TTC549 (cell line): ENCODE measurements at regions not wholly inside any gene's neighbourhood (a gene's known extent, or its start where the extent isn't known, plus 50 kb on each side); places are given as distances from the start of the nearest gene placed in this dataset.
"Not testable (repeated sequence)": the region's sequence is repeated elsewhere in the genome, so short reads cannot be mapped to it uniquely, and the experiment has no call there.

Experiments
- FAIRE-seq: peaks from 2 replicates; lab custom pipeline; 2012; peaks lifted over from hg19 to GRCh38; lab: Jason Lieb, UNC

DNA sequence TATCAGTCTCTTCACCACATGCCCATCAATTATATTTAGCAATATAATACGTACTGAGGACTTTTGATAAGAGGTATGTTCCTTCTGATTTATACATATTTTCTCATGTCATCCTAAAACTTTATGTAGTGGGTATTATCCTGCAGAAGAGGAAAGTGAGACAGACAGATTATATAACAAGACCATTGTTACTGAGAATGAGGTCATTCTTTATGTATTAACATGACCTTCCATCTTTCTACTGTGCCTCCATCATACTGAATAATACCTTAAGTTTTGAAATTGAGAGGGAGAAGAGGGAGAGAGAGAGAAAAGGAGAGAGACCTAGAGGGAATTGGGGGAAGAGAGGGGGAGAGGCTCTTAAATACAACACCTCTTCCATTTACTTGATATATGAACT, 90.9 kb upstream of the CARMIL1 start:
- no peak for FAIRE-seq

DNA sequence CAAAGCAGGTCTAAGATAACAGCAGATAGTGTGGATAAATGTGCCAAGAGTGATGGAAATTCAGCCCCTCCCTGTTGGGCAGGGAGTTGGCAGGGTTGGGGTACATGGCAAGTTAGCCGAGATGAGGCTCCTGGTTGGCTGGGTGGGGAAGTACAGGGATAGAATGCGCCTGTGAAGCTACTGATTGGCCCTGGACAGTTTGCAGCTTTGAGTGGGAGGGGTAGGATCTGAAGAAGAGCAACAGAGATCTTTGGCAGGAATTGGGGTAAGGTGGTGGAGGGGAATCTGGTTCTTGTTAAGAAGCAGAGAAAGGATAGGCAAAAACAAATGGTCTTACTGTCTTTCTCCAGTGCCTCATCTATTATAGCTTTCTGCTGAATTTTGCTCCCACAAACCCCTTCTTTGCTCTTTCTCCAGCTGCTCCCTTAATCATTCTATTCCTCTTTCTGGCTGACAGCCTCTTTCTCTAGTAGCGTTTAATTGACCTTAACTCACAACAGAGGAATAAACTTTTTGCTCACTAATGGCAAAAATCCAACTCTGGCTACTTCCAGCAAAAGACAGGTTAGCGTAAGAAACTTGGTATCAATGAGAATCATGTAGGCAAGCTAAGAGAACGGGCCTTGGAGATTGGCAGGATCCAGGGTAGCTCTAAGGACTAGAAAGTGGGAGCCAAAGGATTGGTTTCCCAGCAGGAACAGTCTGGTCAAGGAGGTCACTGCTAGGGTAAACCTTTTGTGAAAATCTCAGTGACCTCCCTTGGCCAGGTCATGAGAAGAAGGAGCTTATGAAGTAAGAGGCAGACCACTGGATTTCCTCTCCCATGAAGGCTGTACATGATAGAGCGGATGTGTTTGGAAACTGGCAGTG, 86.3 kb upstream of the CARMIL1 start:
- no peak for FAIRE-seq

DNA sequence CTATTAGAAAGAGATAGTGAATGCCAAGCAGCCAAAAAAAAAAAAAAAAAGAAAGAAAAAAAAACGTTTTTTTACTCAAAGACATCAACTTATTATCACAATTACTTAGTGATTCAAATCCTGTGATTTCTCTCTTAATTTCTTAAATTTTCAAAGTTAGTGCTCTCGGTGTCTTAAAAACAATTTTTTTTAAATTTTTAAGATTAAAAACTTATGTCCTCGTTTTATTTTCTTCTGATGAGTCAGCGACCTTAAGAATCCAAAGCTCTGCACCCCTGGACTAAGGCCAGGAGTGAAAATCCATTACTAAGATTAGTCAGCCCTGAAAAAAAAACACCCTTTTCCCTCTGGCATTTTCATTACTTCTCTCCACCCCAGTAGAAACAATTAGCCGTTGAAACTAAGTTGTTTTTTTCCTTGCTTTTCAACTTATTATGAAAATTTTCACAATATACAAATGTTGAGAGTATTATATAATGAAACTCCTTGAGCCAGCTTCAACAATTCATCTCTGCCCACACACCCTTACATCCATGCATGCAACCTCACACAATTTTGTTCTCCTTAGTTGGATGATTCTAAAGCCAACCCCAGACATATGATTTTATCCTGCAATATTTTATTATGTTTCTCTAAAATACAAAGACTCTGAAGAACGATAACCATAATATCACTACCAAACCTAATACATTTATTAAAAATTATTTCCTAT, 85.6 kb upstream of the CARMIL1 start:
- no peak for FAIRE-seq

DNA sequence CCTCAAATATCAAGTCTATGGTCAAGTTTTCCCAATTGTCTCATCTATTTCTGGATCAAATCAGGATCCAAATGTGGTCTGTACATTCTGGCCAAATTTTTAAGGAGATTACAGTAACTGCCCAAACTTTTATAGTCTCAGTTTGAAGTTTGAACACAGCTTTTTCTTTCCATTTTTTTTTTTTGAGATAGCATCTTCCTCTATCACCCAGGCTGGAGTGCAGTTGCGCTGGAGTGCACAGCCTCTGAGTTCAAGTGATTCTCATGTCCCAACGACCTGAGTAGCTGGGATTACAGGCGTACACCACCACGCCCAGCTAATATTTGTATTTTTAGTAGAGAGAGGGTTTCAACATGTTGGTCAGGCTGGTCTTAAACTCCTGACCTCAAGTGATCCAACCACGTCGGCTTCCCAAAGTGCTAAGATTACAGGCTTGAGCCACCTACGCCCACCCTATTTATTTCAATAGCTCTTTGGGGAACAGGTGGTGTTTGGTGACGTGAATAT, 84.9 kb upstream of the CARMIL1 start:
- no peak for FAIRE-seq

DNA sequence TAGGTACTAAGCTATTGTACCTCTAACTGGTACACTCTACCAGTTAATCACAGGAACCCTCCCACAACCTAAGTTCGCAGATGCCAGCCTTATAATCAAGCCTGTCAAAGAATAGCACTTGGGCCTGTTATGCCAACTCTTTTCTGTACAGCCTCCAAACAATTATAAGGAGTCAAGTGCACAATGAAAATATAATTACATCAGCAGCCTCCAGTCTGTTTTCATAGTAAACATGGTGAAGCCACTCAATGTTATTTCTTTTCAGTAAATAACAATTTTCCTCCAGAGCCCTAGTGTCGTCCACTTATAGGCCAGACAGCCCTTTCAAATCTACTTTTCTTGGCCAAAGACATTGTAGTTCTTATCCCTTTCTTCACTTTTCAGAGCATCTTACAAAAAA, 82.7 kb upstream of the CARMIL1 start:
- no peak for FAIRE-seq

DNA sequence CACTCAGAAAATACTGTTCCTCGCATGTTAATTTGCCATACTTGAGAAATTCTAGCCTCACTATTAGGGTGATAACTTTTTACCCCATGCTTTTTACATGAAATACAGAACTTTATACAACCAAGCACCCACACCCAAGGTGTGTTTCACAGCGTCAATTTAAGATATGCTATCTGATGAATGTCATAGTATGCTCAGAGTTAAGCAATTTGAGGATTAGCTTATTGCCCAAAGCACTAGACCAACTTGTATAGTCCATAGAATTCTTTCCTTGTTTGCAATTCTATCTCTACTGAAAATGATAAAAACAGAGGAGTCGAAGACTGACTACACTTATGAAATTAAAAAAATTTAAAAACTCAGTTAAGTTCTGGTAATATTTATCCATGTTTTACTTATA, 82.1 kb upstream of the CARMIL1 start:
- FAIRE-seq = no peak

DNA sequence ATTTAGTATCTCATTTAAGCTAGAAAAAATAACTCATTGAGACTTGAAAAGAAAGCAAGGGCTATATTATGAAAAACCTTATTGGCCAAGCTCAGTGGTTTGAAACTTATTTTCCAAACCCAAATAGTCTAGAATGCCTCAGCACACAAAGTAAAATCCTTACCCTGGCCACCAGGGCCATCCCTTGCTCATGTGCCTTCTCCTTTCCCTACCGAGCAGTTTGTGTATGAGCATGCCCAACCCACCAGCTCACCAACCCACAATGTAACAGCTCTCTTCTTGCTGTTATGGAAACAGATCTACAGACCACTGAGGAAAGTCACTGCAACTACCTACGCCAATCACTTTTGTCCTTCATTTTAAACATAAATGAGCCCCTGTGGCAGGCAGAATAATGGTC, 79.6 kb upstream of the CARMIL1 start:
- FAIRE-seq = no peak

DNA sequence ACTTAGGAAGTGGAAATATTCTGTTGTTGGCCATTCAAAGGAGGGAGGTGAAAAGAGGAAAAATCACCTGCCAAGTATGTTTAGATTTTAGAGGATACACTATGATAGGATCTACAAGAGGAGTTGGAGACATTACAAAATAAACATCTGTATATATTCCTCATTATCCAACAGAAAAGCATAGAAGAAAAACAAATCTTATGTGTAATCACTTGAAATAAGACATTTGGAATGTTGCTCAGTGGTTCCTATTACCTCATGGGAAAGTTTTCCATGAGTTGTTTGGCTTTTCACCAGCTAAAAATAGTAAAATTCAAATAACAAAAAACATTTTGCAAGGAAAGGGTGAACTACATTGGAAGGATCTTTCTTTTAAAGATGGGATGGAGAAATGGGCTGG, 76.7 kb upstream of the CARMIL1 start:
- no peak for FAIRE-seq

DNA sequence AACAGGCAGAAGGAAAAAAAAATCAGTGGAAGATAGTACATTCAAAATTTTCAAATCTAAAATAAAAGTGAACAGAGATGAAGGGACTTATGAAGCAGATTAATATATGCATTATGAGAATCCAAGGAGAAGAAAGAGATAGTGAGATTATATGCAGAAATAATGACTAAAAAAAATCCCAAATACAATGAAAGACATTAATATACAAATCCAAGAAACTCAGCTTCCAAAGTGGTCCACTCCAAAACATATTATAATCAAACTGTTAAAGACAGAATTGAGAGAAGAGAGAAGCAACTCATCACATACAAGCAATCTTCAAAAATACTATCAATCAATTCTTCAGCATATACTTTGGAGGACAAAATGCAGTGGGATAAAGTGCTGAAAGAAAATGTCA, 73.5 kb upstream of the CARMIL1 start:
- no peak for FAIRE-seq

DNA sequence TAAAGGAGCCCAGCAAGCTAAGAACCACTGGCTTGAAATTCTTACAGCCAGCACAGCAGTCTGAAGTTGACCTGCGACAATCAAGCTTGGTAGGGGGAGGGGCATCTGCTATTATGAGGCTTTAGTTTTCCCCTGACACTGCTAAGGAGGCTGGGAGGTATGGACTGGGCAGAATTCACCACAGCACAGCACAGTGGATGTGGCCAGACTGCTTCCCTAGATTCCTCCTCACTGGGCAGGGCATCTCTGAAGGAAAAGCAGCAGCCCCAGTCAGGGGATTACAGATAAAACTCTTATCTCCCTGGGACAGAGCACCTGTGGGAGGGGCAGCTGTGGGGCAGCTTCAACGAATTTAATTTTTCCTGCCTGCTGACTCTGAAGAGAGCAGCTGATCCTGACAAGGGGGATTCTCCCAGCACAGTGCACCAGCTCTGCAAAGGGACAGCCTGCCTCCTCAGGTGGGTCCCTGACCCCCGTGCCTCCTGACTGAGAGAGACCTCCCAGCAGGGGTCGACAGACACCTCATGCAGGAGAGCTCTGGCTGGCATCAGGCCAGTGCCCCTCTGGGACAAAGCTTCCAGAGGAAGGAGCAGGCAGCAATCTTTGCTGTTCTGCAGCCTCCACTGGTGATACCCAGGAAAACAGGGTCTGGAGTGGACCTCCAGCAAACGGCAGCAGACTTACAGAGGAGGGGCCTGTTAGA, 71.6 kb upstream of the CARMIL1 start:
- not testable (repeated sequence) for FAIRE-seq

DNA sequence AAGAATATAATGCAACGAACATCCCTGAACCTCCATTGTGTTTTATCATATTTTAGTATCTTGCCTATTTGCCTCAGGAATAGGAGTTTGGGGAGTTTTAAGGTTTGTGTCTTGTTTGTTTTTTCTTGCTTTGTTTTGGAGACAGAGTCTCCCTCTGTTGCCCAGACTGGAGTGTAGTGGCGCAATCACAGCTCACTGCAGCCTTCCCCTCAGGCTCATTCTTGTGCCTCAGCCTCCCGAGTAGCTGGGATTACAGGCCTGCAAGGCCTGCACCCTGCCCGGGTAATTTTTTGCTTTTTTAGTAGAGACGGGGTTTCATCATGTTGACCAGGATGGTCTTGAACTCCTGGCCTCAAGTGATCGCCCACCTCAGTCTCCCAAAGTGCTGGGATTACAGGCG, 63.3 kb upstream of the CARMIL1 start:
- no peak for FAIRE-seq

DNA sequence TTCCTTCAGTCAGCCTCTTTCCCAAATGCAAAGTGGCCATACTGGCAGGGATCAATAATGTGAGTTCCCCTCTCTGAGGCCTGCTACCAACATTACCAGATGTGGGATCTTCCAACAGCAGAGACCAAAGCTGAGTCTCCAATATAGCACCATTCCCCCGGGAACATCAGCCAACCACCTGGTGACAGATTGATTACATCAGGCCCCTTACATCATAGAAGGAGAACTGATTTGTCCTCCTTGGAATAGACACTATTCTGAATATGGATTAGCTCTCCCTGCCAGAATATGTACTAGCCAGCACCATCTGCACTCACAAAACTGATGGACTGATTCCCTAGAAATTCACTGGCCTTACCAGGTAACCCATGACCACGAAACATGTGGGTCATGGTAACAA, 61.9 kb upstream of the CARMIL1 start:
- no peak for FAIRE-seq

DNA sequence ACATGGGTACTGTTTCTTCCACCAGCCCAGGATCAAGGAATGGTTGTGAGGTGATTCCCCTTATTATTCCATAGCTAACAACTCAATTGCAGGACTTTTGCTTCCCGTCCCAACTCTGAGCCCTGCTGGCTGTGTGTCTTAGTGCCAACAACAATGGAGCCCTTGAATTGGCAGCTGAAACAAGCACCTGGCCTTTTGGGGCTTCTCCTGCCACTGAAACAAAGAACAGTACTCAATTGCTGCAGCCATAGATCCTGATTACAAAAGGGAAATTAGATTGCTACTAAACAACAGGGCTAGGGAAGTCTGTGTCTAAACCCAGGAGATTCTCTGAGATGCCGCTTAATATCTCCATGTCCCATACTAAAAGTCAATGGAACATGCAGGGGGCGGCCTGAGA, 61.3 kb upstream of the CARMIL1 start:
- no peak for FAIRE-seq

DNA sequence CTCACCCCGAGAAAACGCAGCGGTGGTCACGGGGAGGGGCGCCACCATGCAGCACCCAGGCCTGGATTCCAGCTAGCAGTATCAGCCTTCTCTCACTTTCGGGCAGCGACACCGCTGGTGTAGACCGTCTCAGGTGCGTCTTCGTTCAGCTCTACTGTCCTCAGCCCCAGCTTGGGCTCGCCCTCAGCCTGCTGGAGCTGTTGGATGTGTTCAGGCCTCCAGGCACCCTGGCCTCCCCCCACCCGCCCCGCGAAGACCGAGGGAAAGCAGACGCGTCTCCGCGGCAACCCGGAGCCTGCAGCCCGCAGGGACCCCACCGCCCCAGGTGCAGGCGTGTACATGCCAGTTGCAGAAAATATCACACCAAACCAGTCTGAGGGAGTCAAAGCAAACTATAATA, 60.8 kb upstream of the CARMIL1 start:
- FAIRE-seq = no peak

DNA sequence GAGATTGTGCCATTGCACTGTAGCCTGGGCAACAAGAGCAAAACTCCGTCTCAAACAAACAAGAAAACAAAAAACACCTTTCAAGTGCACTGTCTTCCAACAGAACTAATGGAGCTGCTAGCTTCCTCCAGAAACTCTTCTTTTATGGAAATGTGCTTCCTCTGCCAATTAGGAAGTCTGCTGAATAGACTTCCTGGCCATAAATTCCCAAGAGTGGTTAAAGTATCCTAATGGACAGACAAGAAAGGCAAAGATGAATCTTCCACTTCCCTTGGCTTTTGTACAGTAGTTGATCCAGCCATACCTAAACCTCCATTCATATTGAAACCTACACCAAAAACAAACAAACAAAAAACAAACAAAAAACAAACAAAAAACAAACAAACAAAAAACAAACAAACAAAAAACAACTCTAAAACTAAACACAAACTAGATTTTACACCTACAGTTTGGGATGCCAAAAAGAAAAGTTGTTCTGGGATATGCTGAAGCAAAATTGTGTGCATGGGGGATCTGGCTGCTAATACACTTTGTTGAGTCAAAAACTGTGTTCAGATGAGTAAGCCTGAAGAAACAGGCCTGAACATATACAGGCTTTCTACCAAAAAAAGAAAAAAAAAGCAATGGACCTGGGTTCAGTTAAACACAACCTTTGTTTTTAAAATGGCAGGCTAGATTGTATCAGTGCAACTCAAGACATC, 59.8 kb upstream of the CARMIL1 start:
- FAIRE-seq = no peak

DNA sequence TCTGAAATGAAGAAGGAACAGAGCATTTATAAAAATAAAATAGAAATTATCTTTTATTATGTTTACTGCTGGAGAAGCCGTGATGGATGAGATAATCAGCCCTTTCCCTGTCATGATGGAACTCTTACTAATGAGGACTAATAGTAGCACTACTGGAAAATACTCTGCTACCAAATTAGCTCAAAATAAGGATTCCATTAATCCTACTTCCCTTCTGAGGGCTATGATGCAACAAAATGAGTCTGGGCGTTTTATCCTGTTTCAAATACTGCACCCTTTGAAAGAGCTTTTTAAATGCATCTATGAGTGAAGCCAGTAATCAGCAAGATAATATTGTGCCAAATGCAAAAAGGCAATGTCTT, 59.3 kb upstream of the CARMIL1 start:
- no peak for FAIRE-seq

DNA sequence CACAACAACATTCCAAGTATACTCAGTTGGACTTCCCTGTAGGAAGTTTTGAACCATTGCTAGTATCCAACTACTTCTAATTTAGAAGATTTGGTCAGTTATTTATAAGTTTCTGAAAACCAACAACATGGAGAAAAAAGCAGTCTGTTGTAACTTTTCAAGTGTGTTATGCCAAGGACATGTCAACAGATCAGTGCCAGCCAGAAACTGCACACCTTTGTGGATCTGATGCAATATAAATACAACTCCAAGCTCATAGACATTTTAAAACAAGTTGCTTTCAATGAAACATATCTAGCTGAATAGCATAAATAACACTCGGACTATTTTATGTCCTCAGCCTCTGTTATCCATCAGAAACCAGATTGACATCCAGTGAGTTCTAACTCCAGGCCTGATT, 58.3 kb upstream of the CARMIL1 start:
- no peak for FAIRE-seq

DNA sequence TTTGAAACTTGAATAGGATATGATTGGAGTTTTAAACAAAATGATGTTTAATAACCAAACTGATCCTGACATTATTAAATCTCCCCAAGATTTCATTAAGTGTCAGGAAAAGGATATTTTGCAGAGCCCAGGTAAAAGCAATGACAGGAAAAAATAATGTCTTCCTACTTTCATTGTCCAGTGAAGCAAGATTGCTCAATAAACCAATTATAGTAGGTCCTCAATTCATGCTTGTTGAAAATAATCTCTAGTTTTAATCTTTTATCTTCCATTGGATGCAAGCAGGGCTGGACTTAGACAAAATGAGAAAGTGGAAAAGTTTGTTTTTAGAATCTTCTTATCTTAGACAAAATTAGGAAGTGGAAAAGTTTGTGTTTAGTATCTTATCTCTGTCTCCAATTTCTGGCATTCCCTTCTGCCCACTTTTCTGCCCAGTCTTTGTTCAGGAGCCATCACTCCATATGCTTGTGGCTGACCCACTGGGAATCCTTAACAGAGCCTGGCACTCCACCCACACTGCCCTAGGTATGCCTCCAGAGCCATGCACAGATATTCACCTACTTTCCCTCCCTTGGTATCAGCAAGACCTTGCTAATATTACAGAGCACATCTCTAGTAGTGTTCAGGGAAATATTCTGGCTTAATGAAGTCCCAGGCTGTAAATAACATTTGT, 57.0 kb upstream of the CARMIL1 start:
- FAIRE-seq = no peak

DNA sequence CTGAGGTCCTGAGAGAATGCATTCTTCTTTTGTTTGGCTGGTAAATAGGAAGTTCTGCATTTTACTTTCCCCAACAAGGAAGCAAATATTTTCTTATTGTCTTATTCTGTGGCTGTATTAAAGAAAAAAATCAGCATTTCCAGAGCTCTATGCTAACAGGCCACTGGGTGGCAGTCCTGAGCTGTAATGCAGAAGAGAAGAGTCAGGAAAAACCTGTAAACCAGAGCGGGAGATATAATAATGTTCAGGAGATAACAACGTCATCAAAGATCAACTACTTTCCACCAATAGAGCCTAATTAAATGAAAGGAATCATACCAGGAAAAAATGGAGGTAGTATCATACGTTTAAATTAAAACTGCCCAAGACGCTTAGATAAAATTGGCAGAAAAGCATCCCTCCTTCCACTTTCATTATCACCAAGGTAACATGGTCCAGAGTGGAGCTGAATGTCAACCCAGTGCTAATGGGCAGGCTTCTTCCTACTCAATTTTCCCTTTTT, 55.6 kb upstream of the CARMIL1 start:
- no peak for FAIRE-seq

DNA sequence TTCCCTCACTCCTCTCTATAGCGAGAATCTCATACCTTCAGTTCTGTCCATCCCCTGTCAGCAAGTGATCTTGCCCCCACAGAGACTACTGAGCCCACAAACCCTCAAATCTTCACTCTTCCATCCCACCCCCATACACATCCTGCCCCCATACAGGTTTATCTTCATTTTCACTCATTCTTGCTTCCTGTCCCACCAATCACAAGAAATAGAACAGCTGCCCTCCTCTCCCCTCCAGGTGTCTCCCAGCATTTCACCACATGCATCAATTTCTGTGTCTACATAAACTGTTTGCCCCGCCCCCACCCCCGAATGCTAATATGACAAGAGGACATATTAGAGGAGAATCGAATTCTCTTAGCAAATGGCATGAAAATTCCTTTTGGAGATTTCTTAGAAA, 54.9 kb upstream of the CARMIL1 start:
- no peak for FAIRE-seq

DNA sequence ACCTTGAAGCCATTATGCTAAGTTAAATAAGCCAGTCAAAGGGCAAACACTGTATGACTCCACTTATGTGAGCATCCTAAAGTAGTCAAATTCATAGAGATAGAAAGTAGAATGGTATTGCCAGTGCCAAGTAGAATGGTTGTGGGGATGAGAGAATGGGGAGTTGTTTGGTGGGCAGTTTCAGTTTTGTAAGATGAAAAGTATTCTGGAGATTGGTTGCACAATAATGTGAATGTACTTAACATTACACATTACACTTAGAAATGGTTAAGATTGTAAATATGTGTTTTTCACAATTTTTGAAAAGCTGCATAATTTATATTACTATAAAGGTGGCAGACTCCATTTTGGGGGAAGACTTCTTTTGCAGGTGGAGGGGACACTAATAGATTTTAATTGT, 51.3 kb upstream of the CARMIL1 start:
- FAIRE-seq = no peak
